Cardiac muscle cell (in vitro differentiated cells and primary cell): ENCODE measurements at regions not wholly inside any gene's neighbourhood (a gene's known extent, or its start where the extent isn't known, plus 50 kb on each side); places are given as distances from the start of the nearest gene placed in this dataset.

ENCODE experiments used
- DNase-seq, 2 donors: peaks; one replicate each; pipeline versions ENCODE4 v3.0.0 to v3.0.0-alpha.2; 2010 to 2017; ENCODE audit warnings: low read depth in 1 of 2, low spot score in 1 of 2
- H3K27ac ChIP-seq: fragments of 200-600 bp; sonication (generic); 2 replicates; pipeline ENCODE4 v1.5.1; 2016
- H3K27me3 ChIP-seq: fragments of 200-600 bp; sonication (generic); 2 replicates; pipeline ENCODE4 v1.6.0; 2016; ENCODE audit warnings: control low read depth
- H3K36me3 ChIP-seq: fragments of 200-600 bp; sonication (generic); 2 replicates; pipeline ENCODE4 v1.5.1; 2016; ENCODE audit warnings: control low read depth
- H3K4me1 ChIP-seq: fragments of 200-600 bp; sonication (generic); 2 replicates; pipeline ENCODE4 v1.8.1; 2017; ENCODE audit warnings: low read depth, mild to moderate bottlenecking, mixed run types
- H3K4me3 ChIP-seq: fragments of 200-600 bp; sonication (generic); 2 replicates; pipeline ENCODE4 v1.5.1; 2016; ENCODE audit warnings: mild to moderate bottlenecking
- H3K9me3 ChIP-seq: fragments of 200-600 bp; sonication (generic); 2 replicates; pipeline ENCODE4 v1.5.1; 2017; ENCODE audit warnings: low read depth, mild to moderate bottlenecking, control low read depth
- CTCF ChIP-seq: IDR thresholded peaks from 2 replicates; pipeline ENCODE4 v1.5.1; 2012; ENCODE audit warnings: low read depth, mild to moderate bottlenecking, low read length

- TF ChIP-seq CTCF = no peak
- Histone ChIP-seq H3K27ac (no peak overlapping the region), H3K4me1 (no peaks in the 10 kb centered on the region), H3K27me3 (no peaks in the 10 kb centered on the region), H3K9me3 (no peaks in the 10 kb centered on the region), H3K4me3 (no peak overlapping the region), H3K36me3 (no peaks in the 10 kb centered on the region)
- DNase-seq = no peak
Measured at GRCh38 chr2:61677306-61677705, 139.2 kb upstream of the XPO1 start.

GRCh38 chr2:61675204-61675603 is 137.0 kb upstream of the XPO1 start:
- H3K4me3 ChIP-seq = no peak overlapping the region
- no peaks in the 10 kb centered on the region for H3K9me3 ChIP-seq
- H3K27ac ChIP-seq = no peak overlapping the region
- peaks cover 12% of the 10 kb centered on the region for H3K4me1 ChIP-seq
- no peaks in the 10 kb centered on the region for H3K36me3 ChIP-seq
- TF ChIP-seq CTCF = no peak
- H3K27me3 ChIP-seq = no peaks in the 10 kb centered on the region
- DNase-seq = no peak

GRCh38 chr2:61671561-61672315 is 133.6 kb upstream of the XPO1 start:
- Histone ChIP-seq H3K9me3 (no peaks in the 10 kb centered on the region), H3K36me3 (no peaks in the 10 kb centered on the region), H3K4me3 (no peak overlapping the region), H3K27me3 (no peaks in the 10 kb centered on the region), H3K27ac (peak overlapping the region; percentile 57), H3K4me1 (peaks cover 12% of the 10 kb centered on the region)
- no peak for TF ChIP-seq CTCF
- no peak for DNase-seq

GRCh38 chr2:61670591-61671501 is 132.7 kb upstream of the XPO1 start:
- Histone ChIP-seq H3K36me3 (no peaks in the 10 kb centered on the region), H3K27ac (peak overlapping the region; percentile 57), H3K4me1 (peaks cover 12% of the 10 kb centered on the region), H3K27me3 (no peaks in the 10 kb centered on the region), H3K9me3 (no peaks in the 10 kb centered on the region), H3K4me3 (no peak overlapping the region)
- no peak for TF ChIP-seq CTCF
- DNase-seq = peak; percentile 43 to 46

- no peak overlapping the region for H3K27ac ChIP-seq
- no peaks in the 10 kb centered on the region for H3K4me1 ChIP-seq
- no peaks in the 10 kb centered on the region for H3K36me3 ChIP-seq
Measured at GRCh38 chr2:61664190-61664589, 126.0 kb upstream of the XPO1 start.

More at GRCh38 chr2:61664190-61664589, 126.0 kb upstream of the XPO1 start:
- DNase-seq = no peak
- no peak overlapping the region for H3K4me3 ChIP-seq
- H3K9me3 ChIP-seq = no peaks in the 10 kb centered on the region
- TF ChIP-seq CTCF = no peak
- no peaks in the 10 kb centered on the region for H3K27me3 ChIP-seq
